ENCODE measurements at regions not wholly inside any gene's neighbourhood (a gene's known extent, or its start where the extent isn't known, plus 50 kb on each side); places are given as distances from the start of the nearest gene placed in this dataset.

- no peak for TF ChIP-seq CTCF (IDR thresholded peaks at IDR 0.05)
- Mint-ChIP-seq H3K4me1 (ENCODE audit: low read depth) (no peaks in the 10 kb centered on the region), H3K9me3 (no peaks in the 10 kb centered on the region), H3K27ac (no peak overlapping the region), H3K4me3 (no peak overlapping the region), H3K27me3 (ENCODE audit: insufficient read depth) (peaks cover 26% of the 10 kb centered on the region), H3K36me3 (ENCODE audit: low read depth) (no peaks in the 10 kb centered on the region)
- DNase-seq = no peak
Observed at GRCh38 chr17:55561973-55562495, 50.8 kb upstream of the SMIM36 start.

GRCh38 chr17:55561316-55561972, 50.2 kb upstream of the SMIM36 start:
- Mint-ChIP-seq H3K27ac (no peak overlapping the region), H3K9me3 (no peaks in the 10 kb centered on the region), H3K4me3 (no peak overlapping the region), H3K36me3 (ENCODE audit: low read depth) (no peaks in the 10 kb centered on the region), H3K4me1 (ENCODE audit: low read depth) (no peaks in the 10 kb centered on the region), H3K27me3 (ENCODE audit: insufficient read depth) (peaks cover 23% of the 10 kb centered on the region)
- no peak for DNase-seq
- no peak for TF ChIP-seq CTCF (IDR thresholded peaks at IDR 0.05)
